ENCODE measurements at regions not wholly inside any gene's neighbourhood (a gene's known extent, or its start where the extent isn't known, plus 50 kb on each side); places are given as distances from the start of the nearest gene placed in this dataset.

GRCh38 chr2:14219306-14219705 lies 413.2 kb upstream of the LRATD1 start:
- Histone ChIP-seq H2AFZ (ENCODE audit: low read length) (no peak overlapping the region), H3K4ac (ENCODE audit: low read length) (no peak overlapping the region), H2BK15ac (ENCODE audit: low read length) (no peak overlapping the region), H2BK12ac (ENCODE audit: low read length) (no peak overlapping the region), H3K9ac (ENCODE audit: low read depth, low read length, poor library complexity) (no peak overlapping the region), H2BK5ac (ENCODE audit: low read length) (no peak overlapping the region), H3K14ac (ENCODE audit: low read length) (no peak overlapping the region), H3K9me3 (replicated peaks in 1 of 2; ENCODE audit: control insufficient read depth in 2 of 2, insufficient read depth in 1 of 2, low read depth in 1 of 2, low read length in 2 of 2) (no peaks in the 10 kb centered on the region), H3K18ac (ENCODE audit: low read length) (no peak overlapping the region), H4K8ac (ENCODE audit: low read depth, low read length) (no peak overlapping the region), H3K4me2 (ENCODE audit: insufficient read depth, low read length, poor library complexity, severe bottlenecking) (no peak overlapping the region), H3K27ac (replicated peaks; ENCODE audit: low read length) (no peak overlapping the region), H3K79me1 (ENCODE audit: low read depth, low read length) (no peaks in the 10 kb centered on the region), H4K91ac (ENCODE audit: low read depth, low read length, poor library complexity) (no peak overlapping the region), H2AK5ac (ENCODE audit: low read depth, low read length) (no peak overlapping the region), H3K23ac (ENCODE audit: low read depth, low read length, poor library complexity) (no peak overlapping the region), H3K4me3 (ENCODE audit: low read length in 2 of 2) (no peak overlapping the region), H3K4me1 (ENCODE audit: control insufficient read depth in 2 of 2, insufficient read depth in 1 of 2, low read depth in 1 of 2, low read length in 2 of 2) (no peaks in the 10 kb centered on the region), H3K27me3 (ENCODE audit: control insufficient read depth in 3 of 3, insufficient read depth in 3 of 3, low read depth in 1 of 3, low read length in 3 of 3) (no peaks in the 10 kb centered on the region), H3K36me3 (replicated peaks in 1 of 2; ENCODE audit: control insufficient read depth in 2 of 2, insufficient read depth in 2 of 2, low read length in 2 of 2) (no peaks in the 10 kb centered on the region), H2BK120ac (ENCODE audit: low read depth, low read length) (no peak overlapping the region)
- no peak for DNase-seq (ENCODE audit: low spot score)
- WGBS, 2 donors (ENCODE audit: extremely low coverage in 2 of 2, insufficient read length in 2 of 2, insufficient replicate concordance in 1 of 2) = no CpG with 5 or more reads among the region's 3 CpGs

GRCh38 chr2:14220101-14220500 lies 412.4 kb upstream of the LRATD1 start:
- no peak overlapping the region for H2AK5ac ChIP-seq (ENCODE audit: low read depth, low read length)
- H2BK12ac ChIP-seq (ENCODE audit: low read length) = no peak overlapping the region
- H4K8ac ChIP-seq (ENCODE audit: low read depth, low read length) = no peak overlapping the region
- DNase-seq (ENCODE audit: low spot score) = no peak
- no CpG with 5 or more reads among the region's 1 CpG for WGBS, 2 donors (ENCODE audit: extremely low coverage in 2 of 2, insufficient read length in 2 of 2, insufficient replicate concordance in 1 of 2)
- no peak overlapping the region for H3K23ac ChIP-seq (ENCODE audit: low read depth, low read length, poor library complexity)
- no peak overlapping the region for H3K18ac ChIP-seq (ENCODE audit: low read length)
- no peak overlapping the region for H2AFZ ChIP-seq (ENCODE audit: low read length)
- no peak overlapping the region for H2BK5ac ChIP-seq (ENCODE audit: low read length)
- no peak overlapping the region for H4K91ac ChIP-seq (ENCODE audit: low read depth, low read length, poor library complexity)
- H3K14ac ChIP-seq (ENCODE audit: low read length) = no peak overlapping the region
- H3K4me1 ChIP-seq (ENCODE audit: control insufficient read depth in 2 of 2, insufficient read depth in 1 of 2, low read depth in 1 of 2, low read length in 2 of 2) = no peaks in the 10 kb centered on the region
- H3K4me3 ChIP-seq (ENCODE audit: low read length in 2 of 2) = no peak overlapping the region
- no peaks in the 10 kb centered on the region for H3K36me3 ChIP-seq (replicated peaks in 1 of 2; ENCODE audit: control insufficient read depth in 2 of 2, insufficient read depth in 2 of 2, low read length in 2 of 2)
- no peak overlapping the region for H3K4me2 ChIP-seq (ENCODE audit: insufficient read depth, low read length, poor library complexity, severe bottlenecking)
- no peaks in the 10 kb centered on the region for H3K79me1 ChIP-seq (ENCODE audit: low read depth, low read length)
- H3K9me3 ChIP-seq (replicated peaks in 1 of 2; ENCODE audit: control insufficient read depth in 2 of 2, insufficient read depth in 1 of 2, low read depth in 1 of 2, low read length in 2 of 2) = no peaks in the 10 kb centered on the region
- no peak overlapping the region for H2BK15ac ChIP-seq (ENCODE audit: low read length)
- H3K27me3 ChIP-seq (ENCODE audit: control insufficient read depth in 3 of 3, insufficient read depth in 3 of 3, low read depth in 1 of 3, low read length in 3 of 3) = no peaks in the 10 kb centered on the region
- no peak overlapping the region for H3K9ac ChIP-seq (ENCODE audit: low read depth, low read length, poor library complexity)
- H2BK120ac ChIP-seq (ENCODE audit: low read depth, low read length) = no peak overlapping the region
- H3K27ac ChIP-seq (replicated peaks; ENCODE audit: low read length) = no peak overlapping the region
- no peak overlapping the region for H3K4ac ChIP-seq (ENCODE audit: low read length)

- Histone ChIP-seq H3K79me1 (ENCODE audit: low read depth, low read length) (no peaks in the 10 kb centered on the region), H3K14ac (ENCODE audit: low read length) (no peak overlapping the region), H3K36me3 (replicated peaks in 1 of 2; ENCODE audit: control insufficient read depth in 2 of 2, insufficient read depth in 2 of 2, low read length in 2 of 2) (no peaks in the 10 kb centered on the region), H3K9ac (ENCODE audit: low read depth, low read length, poor library complexity) (no peak overlapping the region), H3K4me3 (ENCODE audit: low read length in 2 of 2) (no peak overlapping the region), H3K4me1 (ENCODE audit: control insufficient read depth in 2 of 2, insufficient read depth in 1 of 2, low read depth in 1 of 2, low read length in 2 of 2) (no peaks in the 10 kb centered on the region), H3K9me3 (replicated peaks in 1 of 2; ENCODE audit: control insufficient read depth in 2 of 2, insufficient read depth in 1 of 2, low read depth in 1 of 2, low read length in 2 of 2) (no peaks in the 10 kb centered on the region), H3K23ac (ENCODE audit: low read depth, low read length, poor library complexity) (no peak overlapping the region), H4K8ac (ENCODE audit: low read depth, low read length) (no peak overlapping the region), H3K27me3 (ENCODE audit: control insufficient read depth in 3 of 3, insufficient read depth in 3 of 3, low read depth in 1 of 3, low read length in 3 of 3) (no peaks in the 10 kb centered on the region), H3K4me2 (ENCODE audit: insufficient read depth, low read length, poor library complexity, severe bottlenecking) (no peak overlapping the region), H2AFZ (ENCODE audit: low read length) (no peak overlapping the region), H3K4ac (ENCODE audit: low read length) (no peak overlapping the region), H2BK15ac (ENCODE audit: low read length) (no peak overlapping the region), H3K27ac (replicated peaks; ENCODE audit: low read length) (no peak overlapping the region), H2BK5ac (ENCODE audit: low read length) (no peak overlapping the region), H2AK5ac (ENCODE audit: low read depth, low read length) (no peak overlapping the region), H2BK120ac (ENCODE audit: low read depth, low read length) (no peak overlapping the region), H2BK12ac (ENCODE audit: low read length) (no peak overlapping the region), H3K18ac (ENCODE audit: low read length) (no peak overlapping the region), H4K91ac (ENCODE audit: low read depth, low read length, poor library complexity) (no peak overlapping the region)
- no CpG with 5 or more reads among the region's 4 CpGs for WGBS, 2 donors (ENCODE audit: extremely low coverage in 2 of 2, insufficient read length in 2 of 2, insufficient replicate concordance in 1 of 2)
- DNase-seq (ENCODE audit: low spot score) = no peak
These were observed 411.1 kb upstream of the LRATD1 start for GRCh38 chr2:14221466-14221865.

- no peak overlapping the region for H3K4me2 ChIP-seq (ENCODE audit: insufficient read depth, low read length, poor library complexity, severe bottlenecking)
These were observed 408.9 kb upstream of the LRATD1 start for GRCh38 chr2:14223576-14223975.

More at GRCh38 chr2:14223576-14223975, 408.9 kb upstream of the LRATD1 start:
- no peak overlapping the region for H3K23ac ChIP-seq (ENCODE audit: low read depth, low read length, poor library complexity)
- no peaks in the 10 kb centered on the region for H3K36me3 ChIP-seq (replicated peaks in 1 of 2; ENCODE audit: control insufficient read depth in 2 of 2, insufficient read depth in 2 of 2, low read length in 2 of 2)
- no peak overlapping the region for H3K4me3 ChIP-seq (ENCODE audit: low read length in 2 of 2)
- H3K18ac ChIP-seq (ENCODE audit: low read length) = no peak overlapping the region
- no peak overlapping the region for H2AK5ac ChIP-seq (ENCODE audit: low read depth, low read length)
- no peak overlapping the region for H4K91ac ChIP-seq (ENCODE audit: low read depth, low read length, poor library complexity)
- H2BK120ac ChIP-seq (ENCODE audit: low read depth, low read length) = no peak overlapping the region
- no peak overlapping the region for H4K8ac ChIP-seq (ENCODE audit: low read depth, low read length)
- H2BK15ac ChIP-seq (ENCODE audit: low read length) = no peak overlapping the region
- no peaks in the 10 kb centered on the region for H3K9me3 ChIP-seq (replicated peaks in 1 of 2; ENCODE audit: control insufficient read depth in 2 of 2, insufficient read depth in 1 of 2, low read depth in 1 of 2, low read length in 2 of 2)
- no peak overlapping the region for H2AFZ ChIP-seq (ENCODE audit: low read length)
- H3K27me3 ChIP-seq (ENCODE audit: control insufficient read depth in 3 of 3, insufficient read depth in 3 of 3, low read depth in 1 of 3, low read length in 3 of 3) = no peaks in the 10 kb centered on the region
- no peak overlapping the region for H2BK5ac ChIP-seq (ENCODE audit: low read length)
- no peak for DNase-seq (ENCODE audit: low spot score)
- H3K79me1 ChIP-seq (ENCODE audit: low read depth, low read length) = no peaks in the 10 kb centered on the region
- H3K9ac ChIP-seq (ENCODE audit: low read depth, low read length, poor library complexity) = no peak overlapping the region
- H3K4ac ChIP-seq (ENCODE audit: low read length) = no peak overlapping the region
- no peak overlapping the region for H3K14ac ChIP-seq (ENCODE audit: low read length)
- H3K4me1 ChIP-seq (ENCODE audit: control insufficient read depth in 2 of 2, insufficient read depth in 1 of 2, low read depth in 1 of 2, low read length in 2 of 2) = no peaks in the 10 kb centered on the region
- WGBS, 2 donors (ENCODE audit: extremely low coverage in 2 of 2, insufficient read length in 2 of 2, insufficient replicate concordance in 1 of 2) = no CpG with 5 or more reads among the region's 1 CpG
- H3K27ac ChIP-seq (replicated peaks; ENCODE audit: low read length) = no peak overlapping the region
- H2BK12ac ChIP-seq (ENCODE audit: low read length) = no peak overlapping the region

Measured in neuronal stem cell (in vitro differentiated cells).